OCI-LY1 (cell line): ENCODE measurements at regions not wholly inside any gene's neighbourhood (a gene's known extent, or its start where the extent isn't known, plus 50 kb on each side); places are given as distances from the start of the nearest gene placed in this dataset.

ENCODE experiments used
- H2AFZ ChIP-seq: fragments of 200-600 bp; sonication (generic), shearing (Covaris generic); 2 replicates; pipeline ENCODE4 v1.6.0; 2014; ENCODE audit warnings: antibody characterized with exemption, mild to moderate bottlenecking, low read length
- H3F3A ChIP-seq: fragments of 200-600 bp; sonication (generic), shearing (Covaris generic); 2 replicates; pipeline ENCODE4 v1.6.0; 2014; ENCODE audit warnings: mild to moderate bottlenecking, antibody characterized with exemption, low read length, moderate library complexity; ENCODE audit not compliant: insufficient read depth
- H3K27ac ChIP-seq: fragments of 200-600 bp; sonication (generic); 2 replicates; pipeline ENCODE4 v1.5.1; 2014; ENCODE audit warnings: low read length, mixed run types, mild to moderate bottlenecking, low read depth; ENCODE audit not compliant: poor library complexity, severe bottlenecking
- H3K27me3 ChIP-seq: fragments of 200-600 bp; sonication (generic); 2 replicates; pipeline ENCODE4 v1.6.0; 2014; ENCODE audit warnings: antibody characterized with exemption, mild to moderate bottlenecking, low read length, moderate library complexity; ENCODE audit not compliant: insufficient read depth
- H3K36me3 ChIP-seq: fragments of 200-600 bp; sonication (generic); 2 replicates; pipeline ENCODE4 v1.6.1; 2014; ENCODE audit warnings: mild to moderate bottlenecking, antibody characterized with exemption, low read length, moderate library complexity, mixed read lengths; ENCODE audit not compliant: insufficient read depth
- H3K4me1 ChIP-seq: fragments of 200-600 bp; sonication (generic); 2 replicates; pipeline ENCODE4 v1.5.1; 2014; ENCODE audit warnings: mild to moderate bottlenecking, low read length, moderate library complexity; ENCODE audit not compliant: insufficient read depth, severe bottlenecking
- H3K4me2 ChIP-seq: fragments of 200-600 bp; sonication (generic), shearing (Covaris generic); 2 replicates; pipeline ENCODE4 v1.6.1; 2014; ENCODE audit warnings: low read length
- H3K4me3 ChIP-seq: fragments of 200-600 bp; sonication (generic); 2 replicates; pipeline ENCODE4 v1.5.1; 2014; ENCODE audit warnings: low read length, low read depth, mild to moderate bottlenecking, mixed read lengths; ENCODE audit not compliant: poor library complexity, severe bottlenecking
- H3K79me2 ChIP-seq: fragments of 200-600 bp; shearing (Covaris generic); 2 replicates; pipeline ENCODE4 v1.6.1; 2016; ENCODE audit warnings: mixed run types, low read length, mixed read lengths; ENCODE audit not compliant: insufficient read depth
- H3K9ac ChIP-seq: fragments of 200-600 bp; sonication (generic), shearing (Covaris generic); 2 replicates; pipeline ENCODE4 v1.6.1; 2014; ENCODE audit warnings: mild to moderate bottlenecking, low read length, mixed read lengths
- H3K9me2 ChIP-seq: fragments of 200-600 bp; sonication (generic), shearing (Covaris generic); 2 replicates; pipeline ENCODE4 v1.6.1; 2014; ENCODE audit warnings: low read depth, mild to moderate bottlenecking, low read length, mixed read lengths
- H3K9me3 ChIP-seq: fragments of 200-600 bp; shearing (Covaris generic); 2 replicates; pipeline ENCODE4 v1.6.1; 2014; ENCODE audit warnings: low read length, mixed read lengths
- H4K20me1 ChIP-seq: fragments of 200-600 bp; sonication (generic), shearing (Covaris generic); 2 replicates; pipeline ENCODE4 v1.6.0; 2016; ENCODE audit warnings: mild to moderate bottlenecking, low read length; ENCODE audit not compliant: insufficient read depth
- EZH2 ChIP-seq: fragments of 200-600 bp; sonication (generic), shearing (Covaris generic); IDR thresholded peaks from 2 replicates; pipeline ENCODE4 v1.8.0; 2017; ENCODE audit warnings: borderline replicate concordance, mixed run types, mild to moderate bottlenecking, antibody characterized with exemption, low read length, moderate library complexity, mixed read lengths
- TF ChIP-seq, protein P1 (sequence below): fragments of 200-600 bp; sonication (generic), shearing (Covaris generic); IDR thresholded peaks from 2 replicates; pipeline ENCODE4 v1.5.1; 2017; ENCODE audit warnings: mild to moderate bottlenecking, antibody characterized with exemption, low read length, moderate library complexity, mixed read lengths

DNA sequence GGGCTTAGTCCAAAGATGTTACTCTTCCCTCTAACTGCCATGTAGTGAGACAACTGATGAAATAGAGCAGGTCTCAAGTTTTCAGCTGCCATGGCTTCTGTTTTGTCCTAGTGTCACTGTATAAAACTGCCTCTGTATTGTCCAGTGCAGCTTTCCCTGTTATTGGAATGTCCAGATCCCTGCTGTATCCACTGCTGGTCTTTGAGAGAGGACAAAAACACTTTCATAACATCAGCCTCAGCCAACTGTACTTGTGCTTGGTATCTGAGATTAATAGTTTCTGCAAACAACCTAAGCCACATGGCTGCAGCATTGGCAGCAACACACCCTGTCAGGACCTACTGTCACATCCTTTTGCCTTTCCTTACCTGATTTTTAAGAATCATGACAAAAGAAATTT is 480.2 kb downstream of the LPIN1 start:
- TF ChIP-seq, protein P1, sequence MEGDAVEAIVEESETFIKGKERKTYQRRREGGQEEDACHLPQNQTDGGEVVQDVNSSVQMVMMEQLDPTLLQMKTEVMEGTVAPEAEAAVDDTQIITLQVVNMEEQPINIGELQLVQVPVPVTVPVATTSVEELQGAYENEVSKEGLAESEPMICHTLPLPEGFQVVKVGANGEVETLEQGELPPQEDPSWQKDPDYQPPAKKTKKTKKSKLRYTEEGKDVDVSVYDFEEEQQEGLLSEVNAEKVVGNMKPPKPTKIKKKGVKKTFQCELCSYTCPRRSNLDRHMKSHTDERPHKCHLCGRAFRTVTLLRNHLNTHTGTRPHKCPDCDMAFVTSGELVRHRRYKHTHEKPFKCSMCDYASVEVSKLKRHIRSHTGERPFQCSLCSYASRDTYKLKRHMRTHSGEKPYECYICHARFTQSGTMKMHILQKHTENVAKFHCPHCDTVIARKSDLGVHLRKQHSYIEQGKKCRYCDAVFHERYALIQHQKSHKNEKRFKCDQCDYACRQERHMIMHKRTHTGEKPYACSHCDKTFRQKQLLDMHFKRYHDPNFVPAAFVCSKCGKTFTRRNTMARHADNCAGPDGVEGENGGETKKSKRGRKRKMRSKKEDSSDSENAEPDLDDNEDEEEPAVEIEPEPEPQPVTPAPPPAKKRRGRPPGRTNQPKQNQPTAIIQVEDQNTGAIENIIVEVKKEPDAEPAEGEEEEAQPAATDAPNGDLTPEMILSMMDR = no peak
- TF ChIP-seq EZH2 = no peak

DNA sequence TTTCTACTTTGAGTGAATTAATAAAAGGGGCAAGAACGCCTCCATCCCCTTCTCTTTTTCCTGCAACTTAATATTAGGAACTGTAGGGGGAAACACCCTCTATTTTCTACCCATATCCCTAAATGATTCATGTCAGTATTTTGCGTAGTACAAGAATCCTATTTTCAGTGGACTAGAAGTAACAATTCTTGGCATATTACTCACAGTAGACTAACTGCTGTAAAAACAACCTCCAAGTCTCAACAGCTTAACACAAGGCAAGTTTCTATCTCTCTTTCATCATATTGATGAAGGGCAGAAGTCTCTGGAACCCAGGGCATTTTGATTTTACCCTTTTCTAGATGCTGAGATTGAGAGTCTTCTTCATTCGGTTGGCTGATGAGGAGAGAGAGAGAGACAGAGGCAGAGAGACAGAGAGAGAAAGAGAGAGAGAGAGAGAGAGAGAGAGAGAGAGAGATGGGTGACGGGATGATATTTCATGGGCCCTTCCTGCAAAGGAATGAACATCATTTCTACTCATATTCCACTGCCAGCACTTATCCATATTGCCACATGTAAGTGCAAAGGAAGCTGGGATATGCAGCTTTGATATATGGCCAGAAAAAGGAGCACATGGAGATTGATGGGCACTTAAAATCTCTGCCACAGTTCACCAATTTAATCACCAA is 481.6 kb downstream of the LPIN1 start:
- H4K20me1 ChIP-seq = no peaks in the 10 kb centered on the region
- no peak overlapping the region for H3K4me3 ChIP-seq
- H2AFZ ChIP-seq = no peak overlapping the region
- H3K9ac ChIP-seq = no peak overlapping the region
- no peak overlapping the region for H3K4me2 ChIP-seq
- H3K9me3 ChIP-seq = peaks cover 23% of the 10 kb centered on the region
- H3F3A ChIP-seq = no peaks in the 10 kb centered on the region
- no peaks in the 10 kb centered on the region for H3K36me3 ChIP-seq
- no peaks in the 10 kb centered on the region for H3K79me2 ChIP-seq
- no peaks in the 10 kb centered on the region for H3K27me3 ChIP-seq
- no peaks in the 10 kb centered on the region for H3K9me2 ChIP-seq
- H3K4me1 ChIP-seq = no peaks in the 10 kb centered on the region
- H3K27ac ChIP-seq = no peak overlapping the region
- TF ChIP-seq EZH2 = no peak
- TF ChIP-seq, protein P1 = no peak

More for the DNA sequence above, 480.2 kb downstream of the LPIN1 start:
- H3K27me3 ChIP-seq = no peaks in the 10 kb centered on the region
- no peak overlapping the region for H2AFZ ChIP-seq
- H3K4me1 ChIP-seq = no peaks in the 10 kb centered on the region
- no peak overlapping the region for H3K27ac ChIP-seq
- H3K9ac ChIP-seq = no peak overlapping the region
- H3K9me2 ChIP-seq = no peaks in the 10 kb centered on the region
- H4K20me1 ChIP-seq = no peaks in the 10 kb centered on the region
- no peak overlapping the region for H3K4me3 ChIP-seq
- no peaks in the 10 kb centered on the region for H3K36me3 ChIP-seq
- no peaks in the 10 kb centered on the region for H3K79me2 ChIP-seq
- H3K4me2 ChIP-seq = no peak overlapping the region
- H3F3A ChIP-seq = no peaks in the 10 kb centered on the region
- peaks cover 24% of the 10 kb centered on the region for H3K9me3 ChIP-seq

DNA sequence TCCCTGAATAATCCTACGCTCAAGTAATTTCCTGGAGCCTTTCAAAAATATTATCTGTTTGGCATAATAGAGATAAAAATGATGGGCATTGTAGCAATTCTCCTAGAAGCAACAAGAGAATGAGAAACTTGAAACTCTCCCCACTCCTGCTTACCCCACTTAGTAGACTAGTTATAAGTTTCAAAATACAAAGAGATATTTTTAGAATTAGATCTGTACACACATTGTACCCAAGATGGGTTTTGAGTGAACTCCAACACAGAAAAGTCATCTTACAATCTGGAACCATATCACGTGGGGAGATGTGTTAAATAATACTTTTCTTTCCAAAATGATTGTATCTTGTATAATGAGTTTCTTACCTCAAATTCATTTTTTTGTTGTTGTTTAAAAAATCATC is 484.9 kb downstream of the LPIN1 start:
- H3K36me3 ChIP-seq = no peaks in the 10 kb centered on the region
- H3K4me3 ChIP-seq = no peak overlapping the region
- no peaks in the 10 kb centered on the region for H3K79me2 ChIP-seq
- no peak overlapping the region for H3K4me2 ChIP-seq
- H3F3A ChIP-seq = no peaks in the 10 kb centered on the region
- TF ChIP-seq EZH2 = no peak
- TF ChIP-seq, protein P1 = no peak
- no peaks in the 10 kb centered on the region for H3K27me3 ChIP-seq
- H2AFZ ChIP-seq = no peak overlapping the region
- no peaks in the 10 kb centered on the region for H4K20me1 ChIP-seq
- H3K9me3 ChIP-seq = no peaks in the 10 kb centered on the region
- H3K4me1 ChIP-seq = no peaks in the 10 kb centered on the region
- no peaks in the 10 kb centered on the region for H3K9me2 ChIP-seq
- no peak overlapping the region for H3K27ac ChIP-seq
- no peak overlapping the region for H3K9ac ChIP-seq
